PC-9 (cell line): ENCODE measurements at regions not wholly inside any gene's neighbourhood (a gene's known extent, or its start where the extent isn't known, plus 50 kb on each side); places are given as distances from the start of the nearest gene placed in this dataset.

Experiments used
- EZH2 ChIP-seq: fragments of 200-600 bp; sonication (generic); IDR thresholded peaks from 2 replicates; pipeline ENCODE4 v1.8.0; 2017; ENCODE audit warnings: antibody characterized with exemption, low read depth
- TF ChIP-seq, protein P1 (sequence below): fragments of 200-600 bp; sonication (generic); conservative IDR thresholded peaks from 2 replicates; pipeline ENCODE4 v1.6.1; 2017; ENCODE audit warnings: mixed run types, antibody characterized with exemption, mild to moderate bottlenecking, moderate library complexity

DNA sequence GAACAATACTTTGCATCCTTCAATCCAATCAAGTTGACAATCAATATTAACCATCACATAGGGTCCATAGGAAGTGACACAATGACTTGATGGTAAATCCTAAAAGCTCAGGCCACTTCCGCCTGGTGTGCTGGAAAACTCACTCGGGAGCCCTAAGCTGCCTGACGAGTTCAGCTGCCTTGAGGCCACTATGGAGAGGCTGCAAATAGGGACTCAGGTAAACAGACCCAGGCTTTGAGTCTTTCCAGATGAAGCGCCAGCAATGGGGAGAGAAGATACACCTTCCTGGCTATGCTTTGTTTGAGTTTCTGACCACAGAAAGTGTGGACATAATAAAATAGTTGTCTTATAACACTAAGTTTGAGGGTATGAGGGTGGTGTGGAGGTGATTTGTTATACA lies 112.6 kb downstream of the GPR63 start:
- TF ChIP-seq, protein P1, sequence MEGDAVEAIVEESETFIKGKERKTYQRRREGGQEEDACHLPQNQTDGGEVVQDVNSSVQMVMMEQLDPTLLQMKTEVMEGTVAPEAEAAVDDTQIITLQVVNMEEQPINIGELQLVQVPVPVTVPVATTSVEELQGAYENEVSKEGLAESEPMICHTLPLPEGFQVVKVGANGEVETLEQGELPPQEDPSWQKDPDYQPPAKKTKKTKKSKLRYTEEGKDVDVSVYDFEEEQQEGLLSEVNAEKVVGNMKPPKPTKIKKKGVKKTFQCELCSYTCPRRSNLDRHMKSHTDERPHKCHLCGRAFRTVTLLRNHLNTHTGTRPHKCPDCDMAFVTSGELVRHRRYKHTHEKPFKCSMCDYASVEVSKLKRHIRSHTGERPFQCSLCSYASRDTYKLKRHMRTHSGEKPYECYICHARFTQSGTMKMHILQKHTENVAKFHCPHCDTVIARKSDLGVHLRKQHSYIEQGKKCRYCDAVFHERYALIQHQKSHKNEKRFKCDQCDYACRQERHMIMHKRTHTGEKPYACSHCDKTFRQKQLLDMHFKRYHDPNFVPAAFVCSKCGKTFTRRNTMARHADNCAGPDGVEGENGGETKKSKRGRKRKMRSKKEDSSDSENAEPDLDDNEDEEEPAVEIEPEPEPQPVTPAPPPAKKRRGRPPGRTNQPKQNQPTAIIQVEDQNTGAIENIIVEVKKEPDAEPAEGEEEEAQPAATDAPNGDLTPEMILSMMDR = no peak
- TF ChIP-seq EZH2 = no peak
